B cell (primary cell): ENCODE measurements at regions not wholly inside any gene's neighbourhood (a gene's known extent, or its start where the extent isn't known, plus 50 kb on each side); places are given as distances from the start of the nearest gene placed in this dataset.

ENCODE experiments used
- EZH2 ChIP-seq: IDR thresholded peaks from 2 replicates; pipeline ENCODE4 v1.6.1; 2012; ENCODE audit warnings: borderline replicate concordance, low read depth, mild to moderate bottlenecking, moderate library complexity, low read length; ENCODE audit not compliant: insufficient read depth, poor library complexity, severe bottlenecking
- TF ChIP-seq, protein P1 (sequence below): fragments of 200-600 bp; IDR thresholded peaks from one replicate; pipeline ENCODE4 v1.8.0; 2022; ENCODE audit warnings: antibody characterized with exemption, mild to moderate bottlenecking

DNA sequence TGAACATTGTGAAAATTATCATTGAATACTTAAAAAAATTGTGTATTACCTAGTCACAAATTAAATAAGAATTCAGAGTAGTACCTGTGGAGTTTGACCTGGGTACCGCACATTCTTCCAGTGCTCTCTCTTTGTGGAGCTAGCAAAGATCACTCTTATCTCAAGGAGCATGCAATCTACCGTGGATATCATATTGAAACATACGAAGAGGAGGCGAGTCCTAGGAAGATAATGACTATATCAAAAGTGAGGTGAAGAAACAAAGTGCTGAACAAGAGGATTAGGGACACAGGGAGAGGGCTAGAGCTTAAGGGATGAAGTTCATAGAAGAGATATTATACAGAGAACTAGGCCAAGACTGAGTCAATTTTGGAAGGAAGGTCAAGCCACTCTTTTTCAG is 55.9 kb upstream of the NR3C1 start:
- TF ChIP-seq, protein P1, sequence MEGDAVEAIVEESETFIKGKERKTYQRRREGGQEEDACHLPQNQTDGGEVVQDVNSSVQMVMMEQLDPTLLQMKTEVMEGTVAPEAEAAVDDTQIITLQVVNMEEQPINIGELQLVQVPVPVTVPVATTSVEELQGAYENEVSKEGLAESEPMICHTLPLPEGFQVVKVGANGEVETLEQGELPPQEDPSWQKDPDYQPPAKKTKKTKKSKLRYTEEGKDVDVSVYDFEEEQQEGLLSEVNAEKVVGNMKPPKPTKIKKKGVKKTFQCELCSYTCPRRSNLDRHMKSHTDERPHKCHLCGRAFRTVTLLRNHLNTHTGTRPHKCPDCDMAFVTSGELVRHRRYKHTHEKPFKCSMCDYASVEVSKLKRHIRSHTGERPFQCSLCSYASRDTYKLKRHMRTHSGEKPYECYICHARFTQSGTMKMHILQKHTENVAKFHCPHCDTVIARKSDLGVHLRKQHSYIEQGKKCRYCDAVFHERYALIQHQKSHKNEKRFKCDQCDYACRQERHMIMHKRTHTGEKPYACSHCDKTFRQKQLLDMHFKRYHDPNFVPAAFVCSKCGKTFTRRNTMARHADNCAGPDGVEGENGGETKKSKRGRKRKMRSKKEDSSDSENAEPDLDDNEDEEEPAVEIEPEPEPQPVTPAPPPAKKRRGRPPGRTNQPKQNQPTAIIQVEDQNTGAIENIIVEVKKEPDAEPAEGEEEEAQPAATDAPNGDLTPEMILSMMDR = no peak
- no peak for TF ChIP-seq EZH2
